ENCODE measurements at regions not wholly inside any gene's neighbourhood (a gene's known extent, or its start where the extent isn't known, plus 50 kb on each side); places are given as distances from the start of the nearest gene placed in this dataset.

DNA sequence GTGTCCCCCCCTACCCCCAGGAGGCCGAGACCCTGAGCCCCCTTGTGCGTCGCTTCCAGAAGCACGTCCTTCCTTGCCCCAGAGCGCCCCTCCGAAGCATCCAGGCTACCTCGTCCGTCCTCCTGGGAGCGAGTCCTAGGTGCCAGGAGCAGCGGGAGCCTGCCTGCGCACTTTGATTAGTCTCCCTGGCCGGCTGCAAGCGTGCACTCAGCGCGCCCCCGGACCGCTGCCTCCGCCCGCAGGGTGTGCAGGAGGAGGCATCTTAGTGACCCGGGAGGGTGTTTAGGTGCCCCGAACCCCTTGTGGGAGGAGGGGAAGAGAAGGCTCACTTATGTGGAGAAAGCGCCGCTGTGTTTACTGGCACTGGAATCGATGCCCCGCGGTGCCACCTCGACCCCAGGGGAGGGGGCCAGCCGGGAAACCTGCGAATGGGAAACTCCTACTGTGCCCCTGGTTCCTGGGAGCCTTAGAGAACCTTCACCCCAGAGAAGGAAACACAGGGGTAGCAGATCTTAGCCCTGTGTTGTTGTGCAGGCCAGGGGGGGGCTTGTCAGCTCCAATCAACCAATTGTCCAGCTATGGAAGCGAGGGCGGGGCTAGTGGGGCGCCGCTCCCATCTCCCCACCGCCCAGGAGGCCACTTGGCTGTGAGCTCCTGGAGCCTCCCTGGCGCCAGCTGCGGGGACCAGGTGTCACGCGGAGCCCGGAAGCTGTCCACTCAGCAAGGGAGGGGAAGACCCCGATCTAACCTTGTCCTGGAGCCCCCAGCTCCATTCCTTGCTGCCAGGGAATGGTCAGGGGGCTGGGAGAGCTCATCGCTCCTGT, 922.8 kb upstream of the EEF2KMT start:
- no peak for DNase-seq

DNA sequence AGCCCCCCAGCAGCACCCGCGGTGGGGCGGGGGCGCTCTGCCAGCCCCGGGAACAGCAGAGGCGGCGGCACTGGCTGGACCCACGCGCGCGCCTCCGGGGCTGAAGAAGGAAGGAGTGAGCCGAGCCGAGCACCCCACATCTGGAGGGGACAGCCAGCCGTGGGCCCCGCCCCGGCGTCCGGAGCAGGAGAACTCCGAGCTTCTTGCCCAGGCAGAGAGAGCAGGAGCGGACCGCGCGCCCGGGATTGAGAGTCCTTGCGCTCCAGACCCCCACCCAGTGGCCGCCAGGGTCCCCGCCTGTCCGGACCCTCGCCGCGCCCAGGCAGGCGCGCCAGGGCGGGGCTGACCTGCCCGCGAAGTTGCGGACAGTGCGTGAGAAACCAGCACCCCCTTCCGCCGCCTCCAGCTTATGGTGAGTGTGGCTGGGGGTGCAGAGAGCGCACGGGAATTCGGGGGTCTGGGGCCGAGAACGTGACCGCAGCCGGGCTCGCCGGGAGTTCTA, 921.9 kb upstream of the EEF2KMT start:
- no peak for DNase-seq

DNA sequence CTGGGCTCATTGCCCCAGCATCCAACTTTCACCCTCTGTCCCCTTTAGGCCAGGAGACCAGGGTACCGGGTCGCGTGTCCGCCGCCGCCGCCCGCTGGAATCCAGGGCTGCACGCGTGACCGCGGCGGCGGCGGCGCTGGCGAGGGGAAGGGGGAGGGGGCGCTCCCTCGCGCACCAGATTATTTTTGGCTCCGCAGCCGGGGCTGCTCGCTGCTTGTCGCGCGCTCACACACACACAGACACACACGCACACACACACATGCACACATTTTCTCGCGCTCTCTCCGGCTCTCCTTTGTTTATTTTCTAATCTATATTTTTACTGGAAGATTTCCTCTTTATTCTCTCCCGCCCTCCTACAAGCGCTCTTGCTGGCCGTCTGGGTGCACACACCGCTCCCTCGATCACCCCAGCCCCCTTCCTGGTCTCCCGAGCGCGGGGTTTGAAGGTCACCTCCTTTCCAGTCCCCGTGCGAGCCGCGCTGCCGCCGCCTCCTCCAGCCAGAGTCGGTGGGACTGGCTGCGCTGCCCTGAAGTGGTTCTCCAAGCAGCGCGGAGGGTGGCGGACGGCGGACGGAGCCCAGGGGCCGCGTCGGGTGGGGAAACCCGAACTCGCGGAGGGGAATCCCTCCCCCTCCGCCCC, 921.4 kb upstream of the EEF2KMT start:
- DNase-seq: no peak

DNA sequence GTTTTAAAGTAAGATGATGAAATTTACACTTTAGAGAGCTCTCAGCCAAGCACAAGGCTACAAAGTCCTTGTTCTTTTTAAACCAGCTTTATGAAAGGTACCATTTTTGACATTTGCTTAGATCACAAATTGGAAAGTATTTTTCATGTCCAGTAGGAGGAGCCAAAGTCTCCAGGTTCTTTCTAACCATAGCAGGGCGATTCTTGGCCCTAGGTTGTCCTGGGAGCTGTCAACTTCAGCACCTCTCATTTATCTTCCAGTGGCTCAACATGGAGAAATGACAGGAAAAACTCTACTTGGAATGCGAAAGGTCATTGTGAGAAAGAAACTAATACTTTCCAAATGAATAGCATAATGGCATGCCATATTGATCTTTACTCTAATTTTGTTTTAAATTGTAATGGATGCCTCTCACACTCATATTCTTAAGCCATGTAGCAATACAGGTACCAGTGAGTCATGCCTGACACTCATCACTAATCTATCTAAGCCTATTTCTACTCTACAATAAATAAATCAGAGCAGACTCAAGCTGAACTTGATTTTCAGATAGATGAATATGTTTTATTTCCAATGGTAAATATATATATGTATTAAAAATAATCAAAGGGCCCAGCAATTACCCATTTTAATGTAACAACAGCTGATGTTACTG, 919.1 kb upstream of the EEF2KMT start:
- DNase-seq: no peak

DNA sequence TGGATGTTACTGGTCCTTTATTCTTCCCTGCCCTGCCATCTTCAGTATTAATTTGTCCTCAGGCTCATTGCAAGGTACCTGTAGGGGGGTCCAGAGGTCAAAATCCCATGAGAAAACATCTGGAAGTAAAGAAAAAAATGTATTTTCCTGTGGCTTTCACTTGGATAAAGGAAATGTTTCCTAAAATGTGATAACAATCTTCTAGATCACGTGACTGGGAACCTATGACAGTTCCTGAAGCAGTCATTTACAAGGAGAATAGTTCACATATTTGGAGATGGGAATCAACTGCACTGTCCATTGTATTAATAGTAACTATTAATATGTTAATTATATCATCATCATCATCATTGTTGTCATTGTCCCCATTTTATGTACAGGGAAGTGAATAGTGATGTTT, 915.1 kb upstream of the EEF2KMT start:
- DNase-seq: no peak

DNA sequence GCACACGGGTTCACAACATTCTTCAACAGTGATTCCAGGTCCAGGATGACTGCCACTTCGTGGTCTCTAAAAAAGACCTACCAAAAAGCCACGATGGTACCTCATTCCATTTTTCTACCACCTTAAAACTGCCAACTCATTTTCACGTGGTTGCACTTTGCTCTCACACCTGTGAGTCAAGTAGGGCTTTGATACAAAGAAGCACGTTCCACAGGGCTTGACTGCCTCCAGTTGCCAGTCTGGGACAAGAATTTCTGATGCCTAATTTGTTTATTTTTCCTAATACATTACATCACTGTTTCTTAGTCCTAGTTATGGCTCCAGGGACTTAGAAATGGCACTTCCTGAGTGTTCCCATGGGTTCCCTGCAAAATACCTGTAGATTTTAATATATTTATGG, 911.6 kb upstream of the EEF2KMT start:
- DNase-seq: no peak

DNA sequence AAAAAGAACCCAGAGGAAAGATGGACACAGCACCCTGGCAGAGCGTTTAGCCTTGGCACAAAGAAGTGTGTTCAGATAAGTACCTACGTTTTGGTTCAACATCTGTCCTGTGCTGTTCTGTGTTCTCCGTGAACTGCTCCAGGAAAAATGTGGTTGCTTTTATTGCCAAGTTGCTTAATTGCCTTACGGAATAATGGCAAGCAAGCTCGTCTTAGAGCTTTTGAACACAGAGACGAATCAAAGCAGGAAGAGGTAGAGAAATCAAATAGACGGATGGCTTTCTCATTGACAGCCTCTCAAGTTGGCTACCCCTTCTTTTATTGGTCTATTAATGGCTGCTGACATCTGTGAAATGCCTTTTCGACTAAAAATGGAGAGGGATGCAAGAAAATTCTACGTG, 911.1 kb upstream of the EEF2KMT start:
- no peak for DNase-seq

DNA sequence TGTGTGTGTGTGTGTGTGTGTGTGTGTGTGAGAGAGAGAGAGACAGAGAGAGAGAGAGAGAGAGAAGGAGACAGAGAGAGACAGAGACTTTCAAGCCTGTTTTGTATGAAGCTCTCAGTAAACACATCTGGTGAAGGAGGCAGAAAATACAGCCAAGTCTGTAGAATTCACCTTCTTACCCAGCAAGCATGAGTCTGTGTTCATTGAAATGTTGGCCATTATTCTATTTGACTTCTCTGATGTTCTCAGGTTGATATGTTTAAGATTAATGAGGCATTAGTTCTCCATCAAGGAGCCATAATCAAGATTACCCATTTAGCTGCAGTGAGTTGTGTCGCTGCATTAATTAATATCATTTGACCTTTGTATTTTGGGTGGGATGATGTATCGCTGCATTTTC, 895.8 kb upstream of the EEF2KMT start:
- no peak for DNase-seq

DNA sequence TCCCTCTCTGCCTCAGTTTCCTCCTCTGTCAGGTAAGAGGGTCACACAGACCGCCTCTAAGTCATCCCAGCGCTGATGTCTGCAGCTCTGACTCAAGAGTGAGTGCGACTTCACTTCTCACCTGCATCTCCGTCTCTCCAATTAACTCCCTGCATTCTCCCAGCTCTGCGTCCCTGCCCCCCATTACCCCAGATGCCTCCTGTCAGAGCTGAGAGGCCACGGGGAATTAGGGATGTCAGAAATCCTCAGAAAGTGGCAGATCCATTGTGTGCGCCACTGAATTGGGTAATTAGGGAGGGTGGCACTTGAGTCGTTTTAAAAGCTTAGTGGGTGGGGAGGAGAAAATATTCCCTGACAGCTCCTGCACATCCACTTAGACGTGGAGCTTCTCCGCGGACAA, 885.4 kb upstream of the EEF2KMT start:
- no peak for DNase-seq

DNA sequence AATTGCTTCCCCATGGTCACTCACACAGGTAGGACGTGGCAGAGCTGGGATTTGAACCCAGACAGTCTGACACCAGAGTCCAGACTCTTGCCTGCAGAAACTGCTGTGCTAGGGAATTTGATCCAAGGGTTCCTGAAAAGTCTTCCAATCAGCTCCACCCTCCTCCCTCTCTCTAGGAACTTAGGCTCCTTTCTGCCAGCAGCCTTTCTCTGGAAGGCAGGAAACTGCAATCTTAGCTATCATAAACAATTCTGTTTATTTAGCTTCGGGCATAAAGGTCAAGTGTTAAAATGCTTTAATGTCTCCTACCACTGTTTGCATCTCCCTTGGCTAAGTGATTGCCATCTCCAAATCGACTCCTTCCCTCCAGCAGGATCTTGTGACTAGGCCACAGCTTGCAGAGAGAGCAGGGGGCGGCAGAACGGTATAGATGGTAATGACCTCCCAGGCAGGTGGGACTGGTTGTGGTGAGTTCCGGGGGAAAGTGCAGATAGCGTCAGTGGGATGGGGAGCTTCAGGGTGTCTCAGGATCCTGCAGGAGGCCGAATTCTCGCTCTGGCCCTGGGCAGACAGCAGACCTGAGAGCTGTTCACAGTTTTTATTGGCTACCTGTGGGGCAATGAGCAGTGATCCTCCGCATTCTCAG, 882.4 kb upstream of the EEF2KMT start:
- no peak for DNase-seq

DNA sequence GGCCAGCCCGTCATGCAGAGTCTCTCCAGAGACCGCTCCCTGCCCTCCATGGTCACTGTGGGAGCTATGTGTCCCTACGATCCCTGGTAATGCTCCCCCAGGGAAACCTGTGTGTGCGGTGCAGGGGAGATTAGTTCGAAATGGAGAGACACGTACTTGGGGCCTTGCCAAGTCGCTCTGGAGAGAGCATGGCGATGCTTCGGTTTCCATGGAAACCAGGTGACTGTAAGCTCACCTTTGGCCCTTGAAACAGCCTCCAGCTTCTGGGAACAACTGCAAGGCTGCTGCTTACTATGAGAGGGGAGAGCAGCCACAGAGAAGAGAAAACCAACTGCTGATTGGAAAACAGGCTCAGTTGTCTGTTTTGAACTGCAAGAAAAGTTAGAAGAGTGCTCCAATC, 879.7 kb upstream of the EEF2KMT start:
- DNase-seq: no peak

DNA sequence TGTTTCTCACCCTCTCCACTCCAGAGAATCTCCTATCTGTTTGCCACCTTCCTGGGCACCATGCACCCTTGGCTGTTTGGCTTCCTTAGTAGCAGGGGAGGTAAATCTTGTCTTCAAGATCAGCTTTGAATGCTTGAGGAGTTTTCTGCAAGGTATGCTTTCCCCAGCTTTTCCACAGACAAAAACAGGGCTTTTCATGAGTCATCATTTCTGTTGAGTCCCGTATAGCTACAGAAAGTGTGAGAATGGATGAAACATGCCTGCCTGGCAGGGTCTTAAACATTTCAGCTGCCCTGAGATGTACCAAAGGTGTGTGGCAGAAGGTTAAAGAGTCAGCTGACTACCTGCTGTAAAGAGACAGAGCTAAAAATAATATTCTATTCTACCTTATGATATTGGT, 875.2 kb upstream of the EEF2KMT start:
- DNase-seq: no peak

DNA sequence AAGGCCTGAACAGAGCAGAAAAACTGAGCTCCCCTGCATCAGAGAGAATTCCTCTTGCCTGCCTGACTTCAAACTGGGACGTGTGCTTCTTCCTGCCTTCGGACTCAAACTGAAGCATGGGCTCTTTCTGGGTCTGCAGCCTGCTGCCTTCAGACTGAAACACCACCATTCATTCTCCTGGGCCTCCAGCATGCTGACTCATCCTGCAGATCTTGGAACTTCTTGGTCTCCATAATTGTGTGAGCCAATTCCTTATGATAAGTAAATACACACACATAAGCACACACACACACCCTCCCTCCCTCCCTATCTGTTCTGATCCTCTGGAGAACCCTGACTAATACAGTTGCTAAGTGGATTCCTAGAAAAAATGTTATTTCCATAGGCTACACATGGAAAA, 874.3 kb upstream of the EEF2KMT start:
- no peak for DNase-seq

DNA sequence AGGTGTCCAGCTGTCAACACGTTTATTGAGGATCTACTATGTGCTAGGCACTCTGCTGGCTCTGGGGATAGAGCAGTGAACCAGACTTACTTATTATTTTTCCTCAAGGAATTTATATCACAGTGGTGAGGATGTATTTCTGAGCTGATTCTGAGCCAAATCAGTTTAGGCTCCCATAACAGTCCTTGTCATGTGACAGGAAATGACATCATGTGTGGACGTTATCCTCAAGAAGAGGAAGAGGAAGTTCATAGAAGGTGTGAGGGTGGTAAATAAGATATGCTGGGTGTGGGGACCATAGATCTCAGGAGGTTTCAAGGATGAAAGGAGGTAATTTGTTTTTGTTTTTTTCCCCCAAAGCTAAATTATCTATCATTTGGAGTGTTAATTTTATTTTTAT, 873.5 kb upstream of the EEF2KMT start:
- DNase-seq: no peak

DNA sequence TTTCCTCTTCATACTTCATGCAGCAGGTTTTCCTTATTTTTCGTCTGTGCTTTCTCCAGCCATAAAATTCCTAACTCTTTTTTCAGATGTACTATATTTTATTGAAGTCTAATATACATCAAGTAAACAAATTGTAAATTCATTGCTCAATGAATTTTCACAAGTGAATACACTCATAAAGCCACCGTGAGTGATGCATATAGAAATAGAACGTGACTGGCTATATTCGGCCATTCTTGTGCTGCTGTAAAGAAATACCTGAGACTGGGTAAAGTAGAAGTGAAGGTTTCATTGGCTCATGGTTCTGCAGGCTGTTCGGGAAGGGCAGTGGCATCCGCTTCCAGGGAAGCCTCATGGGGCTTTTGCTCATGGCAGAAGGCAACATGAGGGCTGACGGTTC, 868.4 kb upstream of the EEF2KMT start:
- no peak for DNase-seq

DNA sequence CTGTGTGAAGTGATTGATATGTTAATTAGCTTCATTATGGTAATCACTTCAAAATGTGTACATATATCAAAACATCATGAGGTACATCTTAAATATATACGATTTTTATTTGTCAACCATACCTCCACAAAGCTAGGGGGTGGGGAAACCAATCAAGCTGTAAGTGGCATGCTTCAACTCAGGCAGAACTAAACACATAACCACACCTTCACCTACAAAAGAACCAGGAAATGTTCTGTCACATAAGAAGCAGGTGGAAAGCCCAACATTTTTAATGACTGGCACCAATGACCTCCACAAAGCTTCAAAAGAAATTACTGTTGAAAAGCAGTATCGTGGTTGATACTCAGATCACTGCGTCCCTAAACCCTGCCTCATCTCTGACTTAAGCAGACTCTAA, 867.7 kb upstream of the EEF2KMT start:
- DNase-seq: no peak

DNA sequence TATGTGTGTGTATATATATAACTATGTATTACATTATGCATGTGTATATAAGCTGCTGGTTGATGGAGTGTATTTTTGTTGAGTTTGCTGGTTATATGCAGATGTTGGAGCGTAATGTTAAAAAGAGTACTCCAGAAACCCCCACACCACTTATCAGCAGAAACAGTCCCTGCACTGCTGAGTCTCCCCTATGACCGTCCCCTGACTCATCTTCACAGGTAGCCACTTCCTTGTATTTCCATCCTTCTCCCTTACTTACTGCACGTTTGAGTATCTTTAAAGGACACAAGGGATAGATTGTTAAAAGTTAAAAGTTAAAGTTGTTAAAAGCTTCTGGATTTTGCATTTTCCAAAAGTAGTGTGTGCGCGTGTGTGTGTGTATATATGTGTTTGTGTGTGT, 853.9 kb upstream of the EEF2KMT start:
- no peak for DNase-seq

DNA sequence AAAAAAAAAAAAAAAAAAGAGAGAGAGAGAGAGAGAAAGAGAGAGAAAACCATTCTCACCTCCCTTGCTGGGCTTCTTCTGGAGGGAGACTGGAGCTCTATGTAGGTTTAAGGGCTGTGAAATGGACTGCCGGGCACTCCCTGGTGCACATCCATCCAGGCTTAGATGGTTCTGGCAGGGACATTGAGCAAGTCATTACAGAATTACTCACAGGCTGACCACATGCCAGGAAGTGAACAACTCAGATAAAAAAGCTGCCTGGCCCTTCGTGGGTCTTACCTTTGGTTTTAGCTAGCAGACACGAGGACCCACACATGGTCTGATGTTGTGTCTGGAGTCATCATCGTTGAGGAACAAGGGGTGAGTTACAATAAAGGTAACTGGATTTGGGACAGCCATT, 847.4 kb upstream of the EEF2KMT start:
- DNase-seq: no peak

DNA sequence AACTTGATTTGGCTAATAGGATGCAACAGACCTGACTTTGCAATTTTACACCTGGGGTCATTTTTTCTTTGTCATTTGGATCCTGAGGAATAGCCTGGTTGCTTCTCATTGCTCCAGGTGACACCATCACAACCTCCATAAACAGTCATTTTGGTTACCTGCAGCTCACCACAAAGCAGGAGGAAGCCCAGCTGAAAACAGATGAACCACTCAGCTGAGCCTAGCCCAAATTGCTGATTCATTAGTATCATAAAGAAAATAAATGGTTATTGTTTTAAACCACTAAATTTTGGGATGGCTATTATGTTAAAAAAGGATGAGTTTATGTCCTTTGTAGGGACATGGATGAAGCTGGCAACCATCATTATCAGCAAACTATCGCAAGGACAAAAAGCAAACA, 841.0 kb upstream of the EEF2KMT start:
- no peak for DNase-seq

DNA sequence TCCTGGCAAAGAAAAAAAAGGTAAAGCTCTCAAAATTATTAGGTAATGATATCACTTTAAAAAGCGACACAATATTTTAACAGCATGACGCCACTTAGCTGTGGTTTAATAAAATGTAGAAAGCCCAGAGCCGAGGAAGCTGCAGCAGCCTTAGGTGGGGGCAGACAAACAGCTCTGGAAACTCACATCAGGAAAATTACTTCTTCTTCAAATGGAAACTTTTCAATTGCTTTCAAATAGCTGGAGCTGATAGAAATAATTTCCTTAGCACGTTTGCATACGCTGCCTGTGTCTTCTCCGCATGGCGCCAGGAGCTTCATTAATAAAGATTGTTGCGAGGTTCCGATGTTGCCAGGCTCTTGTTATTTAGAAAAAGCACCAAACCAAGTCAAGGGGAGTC, 835.3 kb upstream of the EEF2KMT start:
- no peak for DNase-seq

DNA sequence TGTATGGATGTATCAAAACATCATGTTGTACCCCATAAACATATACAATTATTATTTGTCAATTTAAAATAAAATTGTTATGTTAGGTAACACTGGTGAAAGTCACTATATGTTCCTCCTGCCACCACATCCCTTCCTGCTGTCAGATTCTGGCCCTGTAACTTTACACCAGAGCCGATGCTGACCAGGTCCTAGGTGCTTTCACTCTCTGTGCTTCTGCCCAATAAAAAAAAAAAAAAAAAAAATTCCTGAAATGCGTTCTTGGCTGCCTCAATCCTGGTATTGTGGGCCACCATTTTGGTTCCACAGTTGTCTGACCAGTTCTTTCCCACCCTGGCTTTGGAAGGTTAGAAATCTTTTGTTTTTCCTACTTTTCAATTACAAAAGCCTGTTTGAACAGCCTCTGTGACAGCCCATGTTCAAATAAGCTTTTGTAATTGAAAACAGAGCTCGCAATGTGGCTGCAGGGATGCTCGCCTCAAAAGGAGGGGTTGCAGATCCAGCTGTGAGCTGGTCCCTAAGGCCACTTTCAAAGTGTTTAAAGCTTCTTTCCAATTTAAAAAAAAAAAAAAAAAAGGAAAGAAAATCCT, 831.0 kb upstream of the EEF2KMT start:
- no peak for DNase-seq

DNA sequence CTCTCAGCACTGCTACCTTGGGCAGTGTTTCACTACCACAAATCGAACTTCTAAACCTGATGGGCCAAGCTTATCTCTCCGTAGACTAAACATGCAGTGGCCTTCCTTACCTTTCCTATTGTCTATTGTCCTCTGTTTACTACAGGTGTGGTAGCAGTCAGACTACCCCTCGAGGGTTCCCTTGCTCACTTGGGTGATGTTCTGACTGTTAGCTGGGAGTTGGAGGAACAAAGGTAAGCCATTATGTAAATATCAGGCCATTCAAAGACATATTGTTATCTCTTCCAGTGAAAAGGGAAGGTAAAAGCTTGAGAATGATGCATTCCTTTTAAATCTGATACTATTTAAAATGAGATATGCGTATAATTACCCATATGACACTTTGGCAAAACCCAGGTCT, 828.3 kb upstream of the EEF2KMT start:
- no peak for DNase-seq

DNA sequence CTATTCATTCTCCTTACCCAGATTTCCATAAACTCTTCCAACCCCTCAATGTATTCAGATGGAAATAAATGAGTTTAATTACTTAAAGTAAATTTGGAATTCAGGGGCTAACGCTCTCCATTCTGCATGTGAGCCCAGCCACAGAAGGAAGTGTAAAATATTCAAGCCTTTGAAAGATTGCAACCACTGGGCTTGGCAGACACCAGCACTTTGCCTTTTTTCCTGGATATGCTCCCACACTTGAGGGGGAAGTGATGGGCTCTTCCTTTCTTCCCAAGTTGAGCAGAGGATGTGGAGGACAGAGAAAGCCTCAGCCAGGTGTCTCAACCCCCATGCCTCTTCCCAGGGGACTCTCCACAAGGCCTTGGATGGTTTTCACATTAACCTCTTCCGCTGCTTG, 825.1 kb upstream of the EEF2KMT start:
- DNase-seq: no peak
